Liver (tissue), 8 donors: ENCODE measurements at regions not wholly inside any gene's neighbourhood (a gene's known extent, or its start where the extent isn't known, plus 50 kb on each side); places are given as distances from the start of the nearest gene placed in this dataset.

Source experiments
- DNase-seq: peaks from one replicate; pipeline ENCODE4 v3.0.0-alpha.2; 2017; ENCODE audit warnings: low spot score
- H3K27ac ChIP-seq, 2 donors: one replicate each; pipeline ENCODE4 v1.7.0; 2013; ENCODE audit warnings: inconsistent platforms in 2 of 2, low read length in 2 of 2, control low read depth in 1 of 2, low read depth in 1 of 2, mild to moderate bottlenecking in 1 of 2
- H3K27me3 ChIP-seq, 4 donors: one replicate each; pipeline versions ENCODE4 v1.6.1 to v1.7.0; 2013; ENCODE audit warnings: low read length in 3 of 4, inconsistent platforms in 1 of 4, mild to moderate bottlenecking in 1 of 4, moderate library complexity in 1 of 4; ENCODE audit not compliant: control insufficient read depth in 4 of 4, insufficient read depth in 4 of 4
- H3K36me3 ChIP-seq, 4 donors: one replicate each; pipeline versions ENCODE4 v1.6.1 to v1.7.0; 2013; ENCODE audit warnings: low read length in 3 of 4, mild to moderate bottlenecking in 3 of 4, low read depth in 1 of 4, moderate library complexity in 1 of 4; ENCODE audit not compliant: control insufficient read depth in 4 of 4, insufficient read depth in 3 of 4
- H3K4me1 ChIP-seq, 4 donors: one replicate each; pipeline versions ENCODE4 v1.6.1 to v1.7.0; 2013; ENCODE audit warnings: low read length in 3 of 4, mild to moderate bottlenecking in 3 of 4, moderate library complexity in 1 of 4; ENCODE audit not compliant: control insufficient read depth in 4 of 4, insufficient read depth in 4 of 4
- H3K4me3 ChIP-seq, 3 donors: one replicate each; pipeline versions ENCODE4 v1.6.1 to v1.7.0; 2013; ENCODE audit warnings: low read length in 3 of 3, control low read depth in 1 of 3, low read depth in 1 of 3, mild to moderate bottlenecking in 1 of 3
- H3K9ac ChIP-seq, 2 donors: one replicate each; pipeline ENCODE4 v1.7.0; 2013; ENCODE audit warnings: low read length in 2 of 2, mild to moderate bottlenecking in 2 of 2, moderate library complexity in 2 of 2, control low read depth in 1 of 2, low read depth in 1 of 2
- H3K9me3 ChIP-seq, 4 donors: one replicate each; pipeline versions ENCODE4 v1.6.1 to v1.7.0; 2013; ENCODE audit warnings: low read length in 3 of 4; ENCODE audit not compliant: control insufficient read depth in 4 of 4
- EGR1 ChIP-seq, 2 donors: IDR thresholded peaks; 2 replicates each; pipeline ENCODE4 v1.6.1; 2016 to 2018; ENCODE audit warnings: antibody characterized with exemption in 2 of 2, low read depth in 2 of 2
- FOXA1 ChIP-seq: IDR thresholded peaks from 2 replicates; pipeline ENCODE4 v1.6.1; 2016; ENCODE audit warnings: antibody characterized with exemption
- FOXA2 ChIP-seq: IDR thresholded peaks from 2 replicates; pipeline ENCODE4 v1.6.1; 2016; ENCODE audit warnings: antibody characterized with exemption
- GABPA ChIP-seq, 2 donors: IDR thresholded peaks in 1 of 2; conservative IDR thresholded peaks in 1 of 2; 2 replicates each; pipeline ENCODE4 v1.6.1; 2016; ENCODE audit warnings: antibody characterized with exemption in 2 of 2, mild to moderate bottlenecking in 1 of 2, moderate library complexity in 1 of 2
- HNF4A ChIP-seq, 2 donors: conservative IDR thresholded peaks; 2 replicates each; pipeline ENCODE4 v1.6.1; 2016; ENCODE audit warnings: antibody characterized with exemption in 2 of 2, mild to moderate bottlenecking in 2 of 2
- HNF4G ChIP-seq: IDR thresholded peaks from 2 replicates; pipeline ENCODE4 v1.6.1; 2016; ENCODE audit warnings: antibody characterized with exemption
- JUND ChIP-seq, 2 donors: IDR thresholded peaks; 2 replicates each; pipeline ENCODE4 v1.6.1; 2016; ENCODE audit warnings: antibody characterized with exemption in 2 of 2
- NR2F2 ChIP-seq: IDR thresholded peaks from 2 replicates; pipeline ENCODE4 v1.6.1; 2016; ENCODE audit warnings: antibody characterized with exemption
- RAD21 ChIP-seq, 2 donors: IDR thresholded peaks; 2 replicates each; pipeline ENCODE4 v1.6.1; 2016; ENCODE audit warnings: antibody characterized with exemption in 2 of 2, mild to moderate bottlenecking in 2 of 2
- SP1 ChIP-seq: IDR thresholded peaks from 2 replicates; pipeline ENCODE4 v1.6.1; 2018; ENCODE audit warnings: antibody characterized with exemption, mild to moderate bottlenecking
- TAF1 ChIP-seq: conservative IDR thresholded peaks from 2 replicates; pipeline ENCODE4 v1.6.1; 2016; ENCODE audit warnings: antibody characterized with exemption, mild to moderate bottlenecking
- YY1 ChIP-seq: IDR thresholded peaks from 2 replicates; pipeline ENCODE4 v1.6.1; 2016; ENCODE audit warnings: antibody characterized with exemption, mild to moderate bottlenecking
- WGBS: extraction: QIAGEN DNeasy Blood & Tissue Kit; methylation state at CpG from one replicate; pipeline ENCODE4 v1.1.7; 2013; 5-methylcytosine and 5-hydroxymethylcytosine counted together
- TF ChIP-seq, protein P1 (sequence below): IDR thresholded peaks from 2 replicates; pipeline ENCODE4 v1.6.1; 2016; ENCODE audit warnings: antibody characterized with exemption, mild to moderate bottlenecking
- TF ChIP-seq, protein P2 (sequence below): fragments of 150-350 bp; IDR thresholded peaks from 2 replicates; pipeline ENCODE4 v1.5.1; 2017; ENCODE audit warnings: improper control_type of control experiment, low read depth, low read length; ENCODE audit not compliant: missing input control
- TF ChIP-seq, protein P3 (sequence below): IDR thresholded peaks from 2 replicates; pipeline ENCODE4 v1.6.1; 2016; ENCODE audit warnings: antibody characterized with exemption
- TF ChIP-seq, protein P4 (sequence below): IDR thresholded peaks from 2 replicates; pipeline ENCODE4 v1.6.1; 2016; ENCODE audit warnings: antibody characterized with exemption
- TF ChIP-seq, protein P5 (sequence below): IDR thresholded peaks from 2 replicates; pipeline ENCODE4 v1.6.1; 2016; ENCODE audit warnings: antibody characterized with exemption
- donor health status: healthy.
- donor health status: healthy.
- donor health status: healthy.
- donor health status: healthy.
- donor health status: healthy.

DNA sequence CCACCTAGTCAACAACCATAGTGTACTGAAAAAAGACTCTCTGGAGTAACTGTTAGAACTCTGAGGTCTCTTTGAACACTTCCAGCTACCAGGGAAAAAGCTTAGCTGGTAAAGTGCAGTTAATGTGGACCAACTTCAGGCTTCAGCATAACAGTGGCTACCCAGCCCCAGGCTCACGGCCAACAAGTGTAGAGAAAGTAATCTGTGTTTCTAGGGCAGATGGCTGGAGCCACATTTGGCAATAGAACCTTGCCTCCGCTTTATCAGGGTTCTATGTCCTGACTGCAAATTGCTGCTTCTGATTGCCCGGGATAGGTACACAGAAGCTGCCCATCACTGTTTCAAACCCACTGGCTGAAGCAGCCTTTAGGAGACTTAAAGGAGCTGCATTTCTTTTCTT lies 76.0 kb upstream of the SIMC1 start:
- no peaks in the 10 kb centered on the region for H3K36me3 ChIP-seq
- H3K27ac ChIP-seq: no peak overlapping the region
- no peak overlapping the region for H3K9ac ChIP-seq
- H3K27me3 ChIP-seq: no peaks in the 10 kb centered on the region
- no peaks in the 10 kb centered on the region for H3K9me3 ChIP-seq
- WGBS: 64% methylated on average over 3 of the region's 3 CpGs
- no peak for DNase-seq
- TF ChIP-seq GABPA (IDR thresholded peaks at IDR 0.05 in 1 of 2, conservative IDR thresholded peaks at IDR 0.05 in 1 of 2) (no peak), HNF4A (conservative IDR thresholded peaks at IDR 0.05) (no peak), FOXA2 (no peak), FOXA1 (no peak), JUND (IDR thresholded peaks at IDR 0.05) (no peak), RAD21 (IDR thresholded peaks at IDR 0.05) (no peak), NR2F2 (no peak), HNF4G (no peak), EGR1 (IDR thresholded peaks at IDR 0.05; ENCODE audit: low read depth in 2 of 2) (no peak), SP1 (no peak), TAF1 (no peak), YY1 (no peak)
- TF ChIP-seq, protein P1, sequence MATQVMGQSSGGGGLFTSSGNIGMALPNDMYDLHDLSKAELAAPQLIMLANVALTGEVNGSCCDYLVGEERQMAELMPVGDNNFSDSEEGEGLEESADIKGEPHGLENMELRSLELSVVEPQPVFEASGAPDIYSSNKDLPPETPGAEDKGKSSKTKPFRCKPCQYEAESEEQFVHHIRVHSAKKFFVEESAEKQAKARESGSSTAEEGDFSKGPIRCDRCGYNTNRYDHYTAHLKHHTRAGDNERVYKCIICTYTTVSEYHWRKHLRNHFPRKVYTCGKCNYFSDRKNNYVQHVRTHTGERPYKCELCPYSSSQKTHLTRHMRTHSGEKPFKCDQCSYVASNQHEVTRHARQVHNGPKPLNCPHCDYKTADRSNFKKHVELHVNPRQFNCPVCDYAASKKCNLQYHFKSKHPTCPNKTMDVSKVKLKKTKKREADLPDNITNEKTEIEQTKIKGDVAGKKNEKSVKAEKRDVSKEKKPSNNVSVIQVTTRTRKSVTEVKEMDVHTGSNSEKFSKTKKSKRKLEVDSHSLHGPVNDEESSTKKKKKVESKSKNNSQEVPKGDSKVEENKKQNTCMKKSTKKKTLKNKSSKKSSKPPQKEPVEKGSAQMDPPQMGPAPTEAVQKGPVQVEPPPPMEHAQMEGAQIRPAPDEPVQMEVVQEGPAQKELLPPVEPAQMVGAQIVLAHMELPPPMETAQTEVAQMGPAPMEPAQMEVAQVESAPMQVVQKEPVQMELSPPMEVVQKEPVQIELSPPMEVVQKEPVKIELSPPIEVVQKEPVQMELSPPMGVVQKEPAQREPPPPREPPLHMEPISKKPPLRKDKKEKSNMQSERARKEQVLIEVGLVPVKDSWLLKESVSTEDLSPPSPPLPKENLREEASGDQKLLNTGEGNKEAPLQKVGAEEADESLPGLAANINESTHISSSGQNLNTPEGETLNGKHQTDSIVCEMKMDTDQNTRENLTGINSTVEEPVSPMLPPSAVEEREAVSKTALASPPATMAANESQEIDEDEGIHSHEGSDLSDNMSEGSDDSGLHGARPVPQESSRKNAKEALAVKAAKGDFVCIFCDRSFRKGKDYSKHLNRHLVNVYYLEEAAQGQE: no peak
- TF ChIP-seq, protein P2, sequence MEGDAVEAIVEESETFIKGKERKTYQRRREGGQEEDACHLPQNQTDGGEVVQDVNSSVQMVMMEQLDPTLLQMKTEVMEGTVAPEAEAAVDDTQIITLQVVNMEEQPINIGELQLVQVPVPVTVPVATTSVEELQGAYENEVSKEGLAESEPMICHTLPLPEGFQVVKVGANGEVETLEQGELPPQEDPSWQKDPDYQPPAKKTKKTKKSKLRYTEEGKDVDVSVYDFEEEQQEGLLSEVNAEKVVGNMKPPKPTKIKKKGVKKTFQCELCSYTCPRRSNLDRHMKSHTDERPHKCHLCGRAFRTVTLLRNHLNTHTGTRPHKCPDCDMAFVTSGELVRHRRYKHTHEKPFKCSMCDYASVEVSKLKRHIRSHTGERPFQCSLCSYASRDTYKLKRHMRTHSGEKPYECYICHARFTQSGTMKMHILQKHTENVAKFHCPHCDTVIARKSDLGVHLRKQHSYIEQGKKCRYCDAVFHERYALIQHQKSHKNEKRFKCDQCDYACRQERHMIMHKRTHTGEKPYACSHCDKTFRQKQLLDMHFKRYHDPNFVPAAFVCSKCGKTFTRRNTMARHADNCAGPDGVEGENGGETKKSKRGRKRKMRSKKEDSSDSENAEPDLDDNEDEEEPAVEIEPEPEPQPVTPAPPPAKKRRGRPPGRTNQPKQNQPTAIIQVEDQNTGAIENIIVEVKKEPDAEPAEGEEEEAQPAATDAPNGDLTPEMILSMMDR: no peak
- TF ChIP-seq, protein P3, sequence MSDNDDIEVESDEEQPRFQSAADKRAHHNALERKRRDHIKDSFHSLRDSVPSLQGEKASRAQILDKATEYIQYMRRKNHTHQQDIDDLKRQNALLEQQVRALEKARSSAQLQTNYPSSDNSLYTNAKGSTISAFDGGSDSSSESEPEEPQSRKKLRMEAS: no peak
- TF ChIP-seq, protein P4, sequence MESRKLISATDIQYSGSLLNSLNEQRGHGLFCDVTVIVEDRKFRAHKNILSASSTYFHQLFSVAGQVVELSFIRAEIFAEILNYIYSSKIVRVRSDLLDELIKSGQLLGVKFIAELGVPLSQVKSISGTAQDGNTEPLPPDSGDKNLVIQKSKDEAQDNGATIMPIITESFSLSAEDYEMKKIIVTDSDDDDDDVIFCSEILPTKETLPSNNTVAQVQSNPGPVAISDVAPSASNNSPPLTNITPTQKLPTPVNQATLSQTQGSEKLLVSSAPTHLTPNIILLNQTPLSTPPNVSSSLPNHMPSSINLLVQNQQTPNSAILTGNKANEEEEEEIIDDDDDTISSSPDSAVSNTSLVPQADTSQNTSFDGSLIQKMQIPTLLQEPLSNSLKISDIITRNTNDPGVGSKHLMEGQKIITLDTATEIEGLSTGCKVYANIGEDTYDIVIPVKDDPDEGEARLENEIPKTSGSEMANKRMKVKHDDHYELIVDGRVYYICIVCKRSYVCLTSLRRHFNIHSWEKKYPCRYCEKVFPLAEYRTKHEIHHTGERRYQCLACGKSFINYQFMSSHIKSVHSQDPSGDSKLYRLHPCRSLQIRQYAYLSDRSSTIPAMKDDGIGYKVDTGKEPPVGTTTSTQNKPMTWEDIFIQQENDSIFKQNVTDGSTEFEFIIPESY: no peak
- TF ChIP-seq, protein P5, sequence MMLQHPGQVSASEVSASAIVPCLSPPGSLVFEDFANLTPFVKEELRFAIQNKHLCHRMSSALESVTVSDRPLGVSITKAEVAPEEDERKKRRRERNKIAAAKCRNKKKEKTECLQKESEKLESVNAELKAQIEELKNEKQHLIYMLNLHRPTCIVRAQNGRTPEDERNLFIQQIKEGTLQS: no peak
- H3K4me3 ChIP-seq: no peak overlapping the region
- H3K4me1 ChIP-seq: peaks cover 0 to 5% (median 0%) of the 10 kb centered on the region in 4 donors

DNA sequence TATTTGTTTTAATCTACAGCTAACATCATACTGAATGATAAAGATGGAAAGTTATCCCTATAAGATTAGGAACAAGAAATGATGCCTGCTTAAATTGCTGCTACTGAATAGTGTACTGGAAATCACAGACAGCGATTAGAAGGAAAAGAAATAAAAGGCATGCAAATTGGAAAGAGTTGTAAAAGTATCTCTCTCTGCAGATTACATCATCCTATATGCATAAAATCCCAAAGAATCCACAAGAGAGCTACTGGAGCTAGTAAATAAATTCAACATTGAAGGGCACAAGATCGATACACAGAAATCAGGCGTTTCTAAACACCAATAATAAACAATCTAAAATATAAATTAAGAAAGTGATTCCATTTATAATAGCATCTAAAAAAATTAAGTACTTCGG lies 75.3 kb upstream of the SIMC1 start:
- Histone ChIP-seq H3K9ac (no peak overlapping the region), H3K36me3 (no peaks in the 10 kb centered on the region), H3K4me1 (peaks cover 0 to 5% (median 0%) of the 10 kb centered on the region in 4 donors), H3K9me3 (no peaks in the 10 kb centered on the region), H3K4me3 (no peak overlapping the region), H3K27me3 (no peaks in the 10 kb centered on the region), H3K27ac (no peak overlapping the region)
- no peak for DNase-seq
- 81% methylated on average over 4 of the region's 4 CpGs for WGBS
- no peak for TF ChIP-seq JUND (IDR thresholded peaks at IDR 0.05)
- TF ChIP-seq, protein P1: no peak
- TF ChIP-seq TAF1: no peak
- no peak for TF ChIP-seq RAD21 (IDR thresholded peaks at IDR 0.05)
- TF ChIP-seq NR2F2: no peak
- TF ChIP-seq, protein P3: no peak
- TF ChIP-seq HNF4A (conservative IDR thresholded peaks at IDR 0.05): no peak
- TF ChIP-seq FOXA2: no peak
- TF ChIP-seq HNF4G: no peak
- TF ChIP-seq, protein P5: no peak
- TF ChIP-seq SP1: no peak
- TF ChIP-seq, protein P2: no peak
